ENCODE measurements at regions not wholly inside any gene's neighbourhood (a gene's known extent, or its start where the extent isn't known, plus 50 kb on each side); places are given as distances from the start of the nearest gene placed in this dataset.

- H3K27me3 ChIP-seq = no peaks in the 10 kb centered on the region
- H3K9me3 ChIP-seq = no peaks in the 10 kb centered on the region
- no peak overlapping the region for H3K4me3 ChIP-seq
- ATAC-seq (no peak), DNase-seq (no peak)
- intact Hi-C loops (cut with DNase I) = no loop called here
- TF ChIP-seq CTCF (IDR thresholded peaks at IDR 0.05) (no peak), POLR2A (IDR thresholded peaks at IDR 0.05) (no peak)
- 50% methylated on average over 5 of the region's 5 CpGs for WGBS (ENCODE audit: insufficient coverage, low coverage, low lambda C conversion rate, missing lambda C conversion rate)
- no peak overlapping the region for H3K27ac ChIP-seq
- no peaks in the 10 kb centered on the region for H3K4me1 ChIP-seq
- no peaks in the 10 kb centered on the region for H3K36me3 ChIP-seq
These were observed 335.1 kb downstream of the HDGFL1 start for GRCh38 chr6:22904431-22904830.

- TF ChIP-seq POLR2A (IDR thresholded peaks at IDR 0.05) (no peak), CTCF (IDR thresholded peaks at IDR 0.05) (peak in 1 of 4 donors; percentile 17)
- ATAC-seq (peak in 1 of 4 donors; percentile 38), DNase-seq (no peak)
- Histone ChIP-seq H3K4me3 (no peak overlapping the region), H3K27me3 (no peaks in the 10 kb centered on the region), H3K9me3 (no peaks in the 10 kb centered on the region), H3K27ac (no peak overlapping the region), H3K4me1 (no peaks in the 10 kb centered on the region), H3K36me3 (no peaks in the 10 kb centered on the region)
- WGBS (ENCODE audit: insufficient coverage, low coverage, low lambda C conversion rate, missing lambda C conversion rate) = 20% methylated on average over 2 of the region's 3 CpGs
- intact Hi-C loops (cut with DNase I) = no loop called here
These were observed 336.8 kb downstream of the HDGFL1 start for GRCh38 chr6:22906091-22906549.

GRCh38 chr6:22907085-22907484 lies 337.7 kb downstream of the HDGFL1 start:
- H3K4me1 ChIP-seq = no peaks in the 10 kb centered on the region
- no peak for DNase-seq
- no peaks in the 10 kb centered on the region for H3K9me3 ChIP-seq
- H3K36me3 ChIP-seq = no peaks in the 10 kb centered on the region
- intact Hi-C loops (cut with DNase I) = no loop called here
- H3K4me3 ChIP-seq = no peak overlapping the region
- no CpG with 5 or more reads among the region's 1 CpG for WGBS (ENCODE audit: insufficient coverage, low coverage, low lambda C conversion rate, missing lambda C conversion rate)
- H3K27ac ChIP-seq = no peak overlapping the region
- TF ChIP-seq POLR2A (IDR thresholded peaks at IDR 0.05) = no peak
- no peak for TF ChIP-seq CTCF (IDR thresholded peaks at IDR 0.05)
- no peak for ATAC-seq
- no peaks in the 10 kb centered on the region for H3K27me3 ChIP-seq

- Histone ChIP-seq H3K27me3 (no peaks in the 10 kb centered on the region), H3K36me3 (no peaks in the 10 kb centered on the region), H3K4me3 (no peak overlapping the region), H3K27ac (no peak overlapping the region), H3K4me1 (no peaks in the 10 kb centered on the region), H3K9me3 (no peaks in the 10 kb centered on the region)
- WGBS (ENCODE audit: insufficient coverage, low coverage, low lambda C conversion rate, missing lambda C conversion rate) = 75% methylated on average over 4 of the region's 4 CpGs
- ATAC-seq = no peak
- no peak for DNase-seq
- no peak for TF ChIP-seq CTCF (IDR thresholded peaks at IDR 0.05)
- no peak for TF ChIP-seq POLR2A (IDR thresholded peaks at IDR 0.05)
- intact Hi-C loops (cut with DNase I) = no loop called here
These were observed 341.0 kb downstream of the HDGFL1 start for GRCh38 chr6:22910370-22910769.

GRCh38 chr6:22913612-22914011 lies 344.2 kb downstream of the HDGFL1 start:
- TF ChIP-seq POLR2A (IDR thresholded peaks at IDR 0.05) = no peak
- TF ChIP-seq CTCF (IDR thresholded peaks at IDR 0.05) = no peak
- Histone ChIP-seq H3K9me3 (no peaks in the 10 kb centered on the region), H3K27me3 (no peaks in the 10 kb centered on the region), H3K27ac (no peak overlapping the region), H3K36me3 (no peaks in the 10 kb centered on the region), H3K4me3 (no peak overlapping the region), H3K4me1 (no peaks in the 10 kb centered on the region)
- DNase-seq (no peak), ATAC-seq (no peak)
- 50% methylated on average over 2 of the region's 2 CpGs for WGBS (ENCODE audit: insufficient coverage, low coverage, low lambda C conversion rate, missing lambda C conversion rate)
- intact Hi-C loops (cut with DNase I) = no loop called here

Data from right lobe of liver (tissue), 6 donors.